Spleen (tissue), 7 donors: ENCODE measurements at regions not wholly inside any gene's neighbourhood (a gene's known extent, or its start where the extent isn't known, plus 50 kb on each side); places are given as distances from the start of the nearest gene placed in this dataset.

Experiments used
- CTCF ChIP-seq, 11 experiments: fragments of 200-600 bp in 7 of 11; fragments of 450-650 bp in 4 of 11; sonication (generic) in 4 of 11; IDR thresholded peaks in 8 of 11; conservative IDR thresholded peaks in 3 of 11; 1 replicate in 7 of 11; 2 replicates in 4 of 11; pipeline versions ENCODE4 v1.4.0 to v1.8.0; 2016 to 2021; ENCODE audit warnings: antibody characterized with exemption in 11 of 11, inconsistent platforms in 4 of 11, mild to moderate bottlenecking in 1 of 11
- POLR2A ChIP-seq, 3 donors: fragments of 450-650 bp; IDR thresholded peaks; one replicate each; pipeline ENCODE4 v1.5.1; 2017; ENCODE audit warnings: antibody characterized with exemption in 3 of 3, mild to moderate bottlenecking in 1 of 3
- POLR2AphosphoS5 ChIP-seq, 3 donors: sonication (generic); formaldehyde crosslinking; IDR thresholded peaks; one replicate each; pipeline ENCODE4 v1.5.1; 2017; ENCODE audit warnings: antibody characterized with exemption in 3 of 3
- donor health status: DM: no; HTN: no; CAD: no; lungs with moderate emphysema.
- donor health status: DM: no; HTN: no; CAD: no.
- donor health status: DM: no; HTN: no; CAD: no.

DNA sequence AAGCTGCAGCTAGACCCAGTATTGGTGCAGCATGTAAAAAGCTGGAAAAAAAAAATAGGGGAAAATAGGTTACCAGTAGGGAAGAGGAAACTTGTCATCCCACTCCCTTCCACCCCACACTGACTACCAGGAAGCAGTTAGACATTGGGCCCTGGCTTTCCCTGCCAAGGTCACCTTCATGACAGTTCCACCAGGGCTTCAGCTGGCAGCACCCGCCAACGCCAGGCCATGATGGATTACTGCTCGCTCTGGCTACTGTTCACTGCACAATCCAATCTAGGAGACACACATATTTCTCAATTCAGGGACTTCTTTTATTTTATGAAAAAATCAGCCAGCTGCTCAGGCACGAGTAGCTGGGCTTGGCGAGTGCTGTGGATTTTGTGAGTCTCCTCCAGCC is 127.7 kb downstream of the DMRTA2 start:
- TF ChIP-seq CTCF (IDR thresholded peaks at IDR 0.05 in 8 of 11, conservative IDR thresholded peaks at IDR 0.05 in 3 of 11) (no peak), POLR2AphosphoS5 (IDR thresholded peaks at IDR 0.05) (no peak), POLR2A (IDR thresholded peaks at IDR 0.05) (no peak)
